Lung (tissue), 11 donors: ENCODE measurements at regions not wholly inside any gene's neighbourhood (a gene's known extent, or its start where the extent isn't known, plus 50 kb on each side); places are given as distances from the start of the nearest gene placed in this dataset.
"Not testable (repeated sequence)": the region's sequence is repeated elsewhere in the genome, so short reads cannot be mapped to it uniquely, and the experiment has no call there.

Experiments used
- ATAC-seq: fragments of 200-7000 bp; cut with Tn5 transposase; one replicate; pipeline ENCODE4 v1.9.1; 2020; ENCODE audit warnings: moderate number of reproducible peaks; ENCODE audit not compliant: insufficient read depth, low FRiP score
- DNase-seq, 3 donors: peaks; one replicate each; pipeline ENCODE4 v3.0.0-alpha.2; 2013 to 2017
- H3K27ac ChIP-seq, 2 donors: one replicate each; pipeline ENCODE4 v1.5.1; 2013; ENCODE audit warnings: mild to moderate bottlenecking in 2 of 2, moderate library complexity in 2 of 2, control low read depth in 1 of 2, inconsistent platforms in 1 of 2, low read depth in 1 of 2, low read length in 1 of 2
- H3K27me3 ChIP-seq, 3 donors: one replicate each; pipeline ENCODE4 v1.5.1; 2013; ENCODE audit warnings: low read length in 2 of 3; ENCODE audit not compliant: control insufficient read depth in 3 of 3, insufficient read depth in 3 of 3
- H3K36me3 ChIP-seq, 4 donors: one replicate each; pipeline ENCODE4 v1.5.1; 2013; ENCODE audit warnings: low read length in 4 of 4, mild to moderate bottlenecking in 1 of 4, moderate library complexity in 1 of 4; ENCODE audit not compliant: control insufficient read depth in 4 of 4, insufficient read depth in 4 of 4
- H3K4me1 ChIP-seq, 5 donors: one replicate each; pipeline ENCODE4 v1.5.1; 2013; ENCODE audit warnings: low read length in 5 of 5, mild to moderate bottlenecking in 2 of 5, moderate library complexity in 1 of 5; ENCODE audit not compliant: control insufficient read depth in 5 of 5, insufficient read depth in 5 of 5
- H3K4me3 ChIP-seq: one replicate; pipeline ENCODE4 v1.5.1; 2013; ENCODE audit warnings: mild to moderate bottlenecking, control low read depth, moderate library complexity
- H3K9ac ChIP-seq, 2 donors: one replicate each; pipeline ENCODE4 v1.5.1; 2013; ENCODE audit warnings: low read length in 2 of 2, control low read depth in 1 of 2; ENCODE audit not compliant: insufficient read depth in 1 of 2
- H3K9me3 ChIP-seq, 4 donors: one replicate each; pipeline ENCODE4 v1.5.1; 2013; ENCODE audit warnings: low read length in 3 of 4, mild to moderate bottlenecking in 1 of 4, moderate library complexity in 1 of 4; ENCODE audit not compliant: control insufficient read depth in 4 of 4, insufficient read depth in 3 of 4
- CTCF ChIP-seq: IDR thresholded peaks from 2 replicates; pipeline ENCODE4 v1.5.1; 2012; ENCODE audit warnings: mild to moderate bottlenecking; ENCODE audit errors: control extremely low read depth, extremely low read depth
- WGBS, 2 donors: extraction: QIAGEN DNeasy Blood & Tissue Kit; methylation state at CpG; one replicate each; pipeline ENCODE4 v1.1.7; 2013; 5-methylcytosine and 5-hydroxymethylcytosine counted together
- donor health status: control.
- donor health status: control.
- donor health status: Bipolar disorder and iron deficiency.
- donor health status: healthy.
- donor health status: DM: yes; HTN: yes; CAD: no.

GRCh38 chr4:14169460-14169859 lies 541.9 kb upstream of the BOD1L1 start:
- 43 to 45% methylated on average over 2 of the region's 2 CpGs for WGBS, 2 donors
- no peaks in the 10 kb centered on the region for H3K9me3 ChIP-seq
- TF ChIP-seq CTCF, result no peak
- no peak overlapping the region for H3K27ac ChIP-seq
- no peak overlapping the region for H3K9ac ChIP-seq
- H3K27me3 ChIP-seq, result no peaks in the 10 kb centered on the region
- no peaks in the 10 kb centered on the region for H3K36me3 ChIP-seq
- no peak for DNase-seq
- peaks cover 0 to 9% (median 6%) of the 10 kb centered on the region in 5 donors for H3K4me1 ChIP-seq
- ATAC-seq, result no peak
- no peak overlapping the region for H3K4me3 ChIP-seq

DNA sequence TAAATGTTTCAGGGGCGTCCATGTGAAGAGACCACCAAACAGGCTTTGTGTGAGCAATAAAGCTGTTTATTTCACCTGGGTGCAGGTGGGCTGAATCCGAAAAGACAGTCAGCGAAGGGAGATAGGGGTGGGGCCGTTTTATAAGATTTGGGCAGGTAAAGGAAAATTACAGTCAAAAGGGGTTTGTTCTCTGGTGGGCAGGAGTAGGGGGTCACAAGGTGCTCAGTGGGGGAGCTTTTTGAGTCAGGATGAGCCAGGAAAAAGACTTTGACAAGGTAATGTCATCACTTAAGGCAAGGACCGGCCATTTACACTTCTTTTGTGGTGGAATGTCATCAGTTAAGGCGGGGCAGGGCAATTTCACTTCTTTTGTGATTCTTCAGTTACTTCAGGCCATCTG lies 542.4 kb upstream of the BOD1L1 start:
- H3K4me1 ChIP-seq, ATAC-seq, DNase-seq, H3K36me3 ChIP-seq, H3K27ac ChIP-seq, H3K9ac ChIP-seq, H3K9me3 ChIP-seq, H3K4me3 ChIP-seq, H3K27me3 ChIP-seq: not testable (repeated sequence)
- WGBS, 2 donors, result 81 to 84% methylated on average over 6 of the region's 6 CpGs

- Histone ChIP-seq H3K4me1 (peaks cover 0 to 11% (median 0%) of the 10 kb centered on the region in 5 donors), H3K4me3 (no peak overlapping the region), H3K9ac (no peak overlapping the region), H3K36me3 (no peaks in the 10 kb centered on the region), H3K27ac (no peak overlapping the region), H3K27me3 (no peaks in the 10 kb centered on the region), H3K9me3 (no peaks in the 10 kb centered on the region)
- ATAC-seq (no peak), DNase-seq (no peak)
- no peak for TF ChIP-seq CTCF
- WGBS, 2 donors, result 83 to 90% methylated on average over 3 of the region's 3 CpGs
Observed at GRCh38 chr4:14176613-14177012, 549.1 kb upstream of the BOD1L1 start.

DNA sequence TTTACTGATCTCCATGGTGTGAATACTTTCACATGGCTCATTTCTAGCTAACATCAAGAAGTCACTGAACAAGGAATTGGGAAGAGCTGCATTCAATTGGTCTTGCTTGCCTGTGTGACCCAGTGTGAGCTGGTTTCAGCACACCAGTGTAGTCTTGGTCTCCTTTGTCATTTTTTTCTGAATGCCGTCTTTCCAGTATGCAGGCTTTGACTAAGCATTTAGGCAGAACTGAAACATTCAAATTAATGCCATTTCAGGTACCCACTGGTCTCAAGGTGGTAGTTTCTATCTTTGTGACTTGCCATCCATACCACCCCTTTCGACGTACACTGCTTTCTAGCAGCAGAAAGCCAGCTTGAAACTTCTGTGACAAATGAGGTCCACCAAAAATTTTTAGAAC lies 550.5 kb upstream of the BOD1L1 start:
- Histone ChIP-seq H3K4me3 (no peak overlapping the region), H3K9me3 (no peaks in the 10 kb centered on the region), H3K27ac (no peak overlapping the region), H3K4me1 (peaks cover 0 to 11% (median 0%) of the 10 kb centered on the region in 5 donors), H3K36me3 (no peaks in the 10 kb centered on the region), H3K9ac (no peak overlapping the region), H3K27me3 (no peaks in the 10 kb centered on the region)
- 85 to 90% methylated on average over 3 of the region's 3 CpGs for WGBS, 2 donors
- ATAC-seq (no peak), DNase-seq (no peak)
- TF ChIP-seq CTCF, result no peak
